ENCODE measurements at regions not wholly inside any gene's neighbourhood (a gene's known extent, or its start where the extent isn't known, plus 50 kb on each side); places are given as distances from the start of the nearest gene placed in this dataset.
"Not testable (repeated sequence)": the region's sequence is repeated elsewhere in the genome, so short reads cannot be mapped to it uniquely, and the experiment has no call there.

DNA sequence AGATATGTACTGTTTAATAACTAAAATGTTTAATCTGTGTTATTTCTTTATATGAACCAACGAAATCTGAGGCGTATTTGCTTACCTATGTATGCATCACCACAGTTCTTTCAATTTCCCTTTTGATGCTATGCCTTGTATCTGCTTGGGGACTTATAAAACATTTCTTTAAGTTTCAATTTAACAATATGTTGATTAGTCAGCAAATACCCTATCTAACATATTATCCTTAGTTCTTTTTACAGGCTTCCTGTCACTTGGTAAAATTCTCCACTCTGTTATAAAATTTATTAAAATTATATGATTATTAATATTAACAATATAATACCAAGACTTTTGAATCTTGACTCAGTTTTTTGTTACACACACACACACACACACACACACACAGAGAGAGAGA, 174.3 kb downstream of the CPS1 start:
- DNase-seq = no peak

DNA sequence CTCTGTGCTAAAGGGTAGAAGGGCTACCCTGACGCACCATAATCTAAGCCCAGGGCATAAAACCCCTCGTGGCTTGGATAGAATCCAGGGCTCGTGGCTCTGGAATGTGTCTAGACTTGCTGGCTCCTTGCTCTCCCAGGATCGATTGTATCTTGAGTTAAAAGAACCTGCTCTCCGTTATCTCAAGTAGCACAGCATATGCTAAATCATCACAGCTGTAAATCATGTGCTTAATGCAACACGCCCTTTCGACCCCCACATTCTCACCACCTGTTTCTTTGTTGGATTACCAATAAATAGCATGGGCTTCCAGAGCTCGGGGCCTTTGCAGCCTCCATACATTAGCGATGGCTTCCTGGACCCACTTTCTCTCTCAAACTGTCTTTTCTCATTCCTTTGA, 190.4 kb downstream of the CPS1 start:
- not testable (repeated sequence) for DNase-seq

DNA sequence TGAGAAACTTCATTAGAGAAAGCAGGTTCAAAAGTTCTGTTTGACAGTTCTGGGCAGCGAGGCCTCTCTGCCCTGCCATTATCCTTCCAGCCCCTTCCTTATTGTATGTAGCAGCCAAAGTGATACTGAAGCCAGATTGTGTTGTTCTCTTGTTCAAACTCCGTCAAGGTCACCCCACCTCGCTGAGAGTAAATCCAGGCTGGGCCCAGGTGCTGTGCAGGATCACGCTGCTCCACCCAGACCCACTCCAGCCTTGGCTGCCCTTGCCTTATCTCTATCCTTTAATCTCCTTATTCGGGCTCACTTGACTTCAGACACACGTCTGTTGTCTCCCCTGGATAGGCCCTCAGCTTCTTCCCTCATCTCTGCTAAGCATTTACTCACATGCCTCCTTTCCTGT, 196.1 kb downstream of the CPS1 start:
- DNase-seq = no peak

DNA sequence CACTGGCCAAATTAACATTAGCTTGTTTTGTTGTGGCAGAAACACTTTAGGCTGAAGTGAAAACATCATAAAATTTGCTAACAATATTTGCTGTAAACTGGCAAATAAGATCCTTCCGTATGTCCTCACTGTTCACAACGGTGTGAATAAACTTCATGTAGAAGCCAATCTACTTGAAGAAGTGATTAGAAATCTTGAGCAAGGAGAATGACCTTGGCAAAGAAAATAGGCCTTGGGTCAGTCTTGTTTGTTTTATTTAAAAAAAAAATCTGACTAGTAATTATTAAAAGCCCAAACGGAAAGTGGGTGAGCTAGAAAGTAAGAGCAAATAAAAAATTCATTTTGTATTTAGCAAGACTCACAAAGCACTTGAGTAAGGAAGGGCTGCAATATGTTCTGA, 197.0 kb downstream of the CPS1 start:
- DNase-seq = no peak

DNA sequence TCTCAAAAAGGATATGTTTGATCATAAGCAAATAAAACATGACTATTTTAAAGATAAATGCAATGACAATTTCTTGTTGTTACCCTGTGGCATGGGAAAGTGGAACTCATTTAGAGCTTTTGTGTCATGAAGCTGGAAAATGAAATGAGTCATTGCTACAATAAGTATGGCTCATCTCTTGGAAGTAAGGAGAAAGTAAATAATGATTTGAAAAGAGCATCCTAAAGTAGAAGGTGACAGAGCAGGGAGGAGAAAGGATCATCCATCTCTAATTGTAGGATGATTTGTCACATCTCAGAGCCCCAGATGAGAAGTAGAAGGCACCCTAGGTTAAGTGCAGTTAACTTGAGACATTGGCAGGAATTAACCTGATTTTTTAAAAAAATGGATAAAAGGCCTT, 200.5 kb downstream of the CPS1 start:
- DNase-seq = no peak

DNA sequence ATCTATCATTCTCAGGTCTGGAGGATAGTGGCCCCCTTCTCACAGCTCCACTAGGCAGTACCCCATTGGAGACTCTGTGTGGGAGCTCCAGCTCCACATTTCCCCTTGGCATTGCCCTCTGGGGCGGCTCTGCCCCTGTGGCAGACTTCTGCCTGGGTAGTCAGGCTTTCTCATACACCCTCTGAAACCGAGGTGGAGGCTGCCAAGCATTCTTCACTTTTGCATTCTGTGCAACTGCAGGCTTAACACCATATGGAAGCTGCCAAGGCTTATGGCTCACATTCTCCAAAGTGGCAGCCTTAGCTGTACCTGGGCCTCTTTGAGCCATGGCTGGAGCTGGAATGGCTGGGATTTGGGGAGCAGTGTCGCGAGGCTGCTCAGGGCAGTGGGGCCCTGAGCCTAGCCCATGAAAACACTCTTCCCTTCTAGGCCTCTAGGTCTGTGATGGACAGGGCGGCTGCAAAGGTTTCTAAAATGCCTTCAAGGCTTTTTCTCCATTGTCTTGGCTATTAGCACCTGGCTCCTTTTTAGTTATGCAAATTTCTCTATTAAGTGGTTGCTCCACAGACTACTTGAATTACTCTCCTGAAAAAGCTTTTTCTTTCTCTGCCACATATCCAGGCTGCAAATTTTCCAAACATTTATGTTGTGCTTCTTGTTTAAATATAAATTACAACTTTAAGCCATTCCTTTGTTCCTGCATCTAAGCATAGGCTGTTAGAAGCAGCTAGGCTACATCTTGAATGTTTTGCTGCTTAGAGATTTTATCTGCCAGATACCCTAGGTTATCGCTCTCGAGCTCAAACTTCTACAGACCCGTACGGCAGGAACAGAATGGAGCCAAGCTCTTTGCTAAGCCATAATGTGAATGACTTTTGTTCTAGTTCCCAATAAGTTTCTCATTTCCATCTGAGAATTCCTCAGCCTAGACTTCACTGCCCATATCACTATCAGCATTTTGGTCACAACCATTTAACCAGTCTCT, 206.5 kb downstream of the CPS1 start:
- DNase-seq = no peak

DNA sequence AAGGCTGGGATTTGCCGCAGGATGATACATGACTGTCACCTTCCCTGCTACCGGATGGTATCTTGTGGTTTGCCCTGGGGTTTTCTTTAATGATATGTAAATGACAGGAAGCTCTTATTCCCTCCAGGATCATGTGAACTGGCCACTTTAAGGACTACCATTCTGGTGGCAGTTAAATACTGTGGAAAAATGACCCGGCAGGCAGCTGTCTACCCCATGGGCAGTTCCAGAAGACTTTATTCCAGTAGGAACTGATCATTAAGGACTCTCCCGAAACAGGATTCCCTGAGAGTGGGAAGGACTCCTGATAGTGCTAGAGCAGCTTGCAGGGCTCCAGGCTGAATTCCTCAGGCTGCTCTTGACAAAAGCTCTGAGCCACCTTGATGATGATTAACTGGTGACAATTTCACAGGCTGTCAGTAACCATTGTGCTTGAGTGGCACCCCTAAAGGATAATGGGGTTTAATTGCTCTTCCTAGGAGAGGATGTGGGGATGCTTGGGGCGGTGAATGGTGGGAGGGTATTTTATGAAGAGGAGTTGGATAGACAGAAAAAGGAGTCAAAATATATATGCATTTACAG, 212.0 kb downstream of the CPS1 start:
- no peak for DNase-seq

DNA sequence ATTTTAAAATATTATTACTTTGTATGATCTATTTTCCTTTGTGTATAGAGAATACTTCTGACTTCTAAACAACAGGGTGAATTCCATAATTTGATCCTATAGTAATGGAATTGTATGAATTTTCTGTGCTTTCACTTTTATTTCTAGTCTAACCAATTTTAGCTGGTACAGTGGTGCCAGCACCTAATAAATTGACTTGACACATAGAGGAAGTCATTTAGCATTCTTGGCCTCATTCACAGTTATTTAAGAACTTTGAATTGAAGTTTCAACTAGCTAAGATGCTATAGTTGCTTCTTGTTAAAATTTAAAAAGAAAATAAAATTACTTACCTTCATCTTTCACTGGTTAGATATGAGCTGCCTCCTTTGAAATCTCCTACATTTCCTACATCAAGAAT, 220.4 kb downstream of the CPS1 start:
- DNase-seq = no peak

DNA sequence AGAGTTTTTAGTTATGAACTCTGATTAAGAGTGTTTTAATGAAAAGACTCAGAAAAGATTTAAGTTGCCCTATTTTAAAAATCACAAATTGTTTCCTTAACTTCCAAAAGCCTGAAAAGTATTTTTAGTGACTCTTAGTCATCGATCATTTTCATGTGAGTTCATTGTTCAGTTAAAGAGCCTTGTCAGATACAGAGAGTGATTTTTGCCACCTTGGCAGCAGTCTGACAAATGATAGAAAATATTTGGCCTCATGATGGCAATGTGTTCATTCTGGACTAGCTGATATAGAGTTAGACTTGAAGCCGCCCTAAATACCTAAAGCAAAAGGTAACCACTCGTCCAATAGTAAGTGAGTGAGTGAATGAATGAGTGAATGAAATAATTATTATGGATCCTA, 225.8 kb downstream of the CPS1 start:
- no peak for DNase-seq

DNA sequence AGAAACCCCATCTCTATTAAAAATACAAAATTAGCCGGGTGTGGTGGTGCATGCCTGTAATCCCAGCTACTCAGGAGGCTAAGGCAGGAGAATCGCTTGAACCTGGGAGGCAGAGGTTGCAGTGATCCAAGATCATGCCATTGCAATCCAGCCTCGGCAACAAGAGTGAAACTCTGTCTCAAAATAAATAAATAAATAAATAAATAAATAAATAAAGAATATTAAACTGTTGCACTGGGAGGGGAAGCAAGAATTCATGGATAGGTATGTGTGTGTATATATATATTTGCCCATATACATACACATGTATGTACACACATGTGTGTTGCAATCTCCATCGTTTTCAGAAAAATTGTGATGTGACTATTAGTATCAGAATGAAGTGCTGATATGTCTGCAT, 231.4 kb downstream of the CPS1 start:
- DNase-seq = not testable (repeated sequence)

DNA sequence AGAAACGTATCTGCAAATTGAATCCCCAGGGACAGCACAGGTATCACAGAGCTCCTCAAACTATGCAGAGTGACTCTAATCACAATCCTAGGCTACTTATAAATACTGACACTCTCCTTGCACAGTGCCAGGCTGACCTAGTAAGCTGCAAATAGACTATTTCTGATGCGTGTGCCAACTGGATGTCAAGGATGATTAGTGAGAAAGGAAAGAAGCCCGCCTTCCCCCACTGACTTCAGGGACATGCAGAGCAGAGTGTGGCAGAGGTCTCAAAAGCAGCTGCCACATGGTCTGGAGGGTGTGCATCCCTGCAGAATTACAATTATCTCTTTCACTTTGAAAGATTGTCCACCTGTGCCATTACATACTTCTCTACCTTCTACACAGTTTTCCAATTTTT, 235.6 kb downstream of the CPS1 start:
- DNase-seq = no peak

DNA sequence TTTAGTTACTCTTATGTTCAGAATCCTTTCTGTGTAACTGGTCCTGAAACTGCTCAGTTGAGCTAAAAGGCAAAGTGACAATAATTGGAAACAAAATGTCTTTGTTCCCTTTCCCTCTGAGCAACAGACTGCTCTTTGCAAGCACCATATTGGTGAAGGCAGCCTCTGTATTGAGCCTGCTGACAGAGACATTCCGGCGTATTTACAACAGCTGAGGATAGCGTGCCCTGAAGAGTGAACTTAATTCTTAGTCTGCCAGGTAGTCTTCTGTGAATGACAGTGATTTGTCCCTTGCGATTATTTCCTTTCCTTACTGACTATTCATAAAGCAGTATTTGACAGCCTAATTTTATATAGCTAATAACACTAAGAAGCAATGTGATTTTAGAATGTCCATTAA, 239.1 kb downstream of the CPS1 start:
- DNase-seq = no peak

DNA sequence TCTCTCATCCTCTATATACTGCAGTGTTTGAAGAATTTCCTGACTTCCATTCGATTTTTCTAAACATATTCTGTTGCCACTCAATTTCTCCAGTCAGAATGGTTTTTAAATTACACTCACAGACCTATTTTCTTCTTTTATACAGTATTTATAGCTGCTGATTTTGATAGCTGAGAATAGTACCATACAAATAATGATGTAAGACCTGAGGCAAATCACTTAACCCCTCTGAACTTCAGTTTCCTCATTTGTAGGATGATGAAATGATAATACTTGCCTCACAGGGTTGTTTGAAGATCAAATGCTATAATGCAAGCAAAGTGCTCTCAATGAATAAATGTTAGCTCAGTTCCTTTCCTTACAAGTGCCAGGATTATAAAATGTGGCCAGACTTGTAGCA, 241.8 kb downstream of the CPS1 start:
- DNase-seq = no peak

DNA sequence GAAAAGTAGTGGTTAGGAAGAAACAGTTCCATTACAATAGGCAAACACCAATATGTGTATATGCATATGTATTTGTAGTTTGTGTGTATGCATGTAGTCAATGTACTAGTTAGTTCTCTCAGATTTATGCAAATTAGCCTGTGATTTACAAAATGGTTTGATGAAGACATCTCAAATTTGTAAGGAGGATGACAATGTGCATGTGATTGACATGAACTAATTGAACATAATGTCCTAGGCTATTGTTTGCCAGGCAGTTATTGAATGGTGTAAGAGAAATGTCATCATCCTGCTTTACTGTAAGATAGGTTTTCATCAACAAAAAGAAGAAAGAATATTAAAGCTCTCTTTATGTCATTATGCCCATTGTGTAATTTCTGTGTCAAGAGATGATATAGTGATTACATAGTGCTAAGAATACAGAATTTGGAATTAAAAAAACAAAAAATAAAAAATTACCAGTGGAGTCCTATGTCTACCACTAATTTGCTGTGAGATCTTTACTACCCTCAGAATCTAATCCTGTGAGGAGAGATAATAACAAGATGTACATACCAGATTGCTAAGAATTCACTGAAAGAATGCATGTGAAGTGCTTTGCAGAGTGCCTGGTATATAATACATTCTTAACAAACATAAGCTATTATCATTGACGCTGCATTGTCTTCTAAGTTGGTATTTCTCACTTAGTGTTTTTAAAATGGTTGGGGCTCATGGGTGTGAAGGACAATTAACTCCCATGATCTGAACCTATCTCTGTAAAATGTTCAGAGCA, 258.0 kb downstream of the CPS1 start:
- DNase-seq = no peak

DNA sequence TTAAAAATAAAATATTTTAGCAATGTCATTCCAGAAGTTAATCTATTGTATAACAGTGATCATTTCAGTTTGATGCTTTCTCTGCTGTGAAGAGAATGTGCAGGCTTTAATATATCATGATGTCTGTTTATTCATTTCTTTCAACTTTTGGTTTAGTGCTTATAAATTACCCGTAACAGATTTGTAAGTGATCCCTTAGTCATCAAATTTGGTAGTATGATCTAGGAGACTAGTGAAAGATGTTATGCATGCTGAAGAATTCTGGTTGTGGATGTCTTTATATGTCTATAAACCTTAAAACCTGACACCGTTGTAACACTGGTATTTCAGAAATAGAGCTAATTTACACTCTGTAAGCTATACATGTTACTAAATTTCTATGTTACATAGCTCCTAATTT, 260.4 kb downstream of the CPS1 start:
- no peak for DNase-seq

DNA sequence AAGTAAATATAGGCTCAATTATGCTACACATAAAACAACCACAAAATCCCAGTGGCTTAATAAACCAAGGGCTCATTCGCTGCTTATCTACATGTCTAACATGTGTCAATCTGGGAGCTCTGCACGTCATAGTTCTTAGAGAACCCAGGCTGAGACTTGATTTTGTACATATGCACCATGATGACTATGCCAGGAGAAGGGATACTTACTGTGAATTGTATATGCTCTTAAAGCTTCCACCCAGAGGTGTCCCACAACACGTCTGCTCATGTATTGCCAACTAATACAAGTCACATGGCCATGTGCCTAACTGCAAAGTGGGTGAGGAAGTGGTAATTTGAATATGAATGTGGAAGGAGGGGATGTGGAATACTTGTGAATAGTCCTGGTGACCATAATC, 262.1 kb downstream of the CPS1 start:
- no peak for DNase-seq

DNA sequence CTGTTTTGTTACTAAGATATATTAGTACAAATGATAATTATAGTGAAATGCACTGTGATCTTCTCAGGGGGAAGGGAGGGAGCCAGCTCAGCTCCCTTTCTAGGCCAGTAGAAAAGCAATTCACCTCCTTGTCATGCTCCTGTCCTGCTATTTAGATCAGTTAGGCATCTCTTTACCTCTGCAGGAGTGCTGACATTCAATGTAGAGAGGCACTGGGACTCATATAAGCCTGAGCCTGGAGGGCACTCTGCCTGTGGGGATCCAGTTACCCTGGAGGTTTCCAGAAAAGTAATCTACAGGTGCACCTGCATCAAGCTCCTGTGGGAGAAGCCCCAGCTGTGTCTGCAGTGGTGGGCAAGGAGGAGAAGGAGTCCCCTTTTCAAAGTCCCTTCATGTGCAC, 277.0 kb downstream of the CPS1 start:
- DNase-seq = no peak

DNA sequence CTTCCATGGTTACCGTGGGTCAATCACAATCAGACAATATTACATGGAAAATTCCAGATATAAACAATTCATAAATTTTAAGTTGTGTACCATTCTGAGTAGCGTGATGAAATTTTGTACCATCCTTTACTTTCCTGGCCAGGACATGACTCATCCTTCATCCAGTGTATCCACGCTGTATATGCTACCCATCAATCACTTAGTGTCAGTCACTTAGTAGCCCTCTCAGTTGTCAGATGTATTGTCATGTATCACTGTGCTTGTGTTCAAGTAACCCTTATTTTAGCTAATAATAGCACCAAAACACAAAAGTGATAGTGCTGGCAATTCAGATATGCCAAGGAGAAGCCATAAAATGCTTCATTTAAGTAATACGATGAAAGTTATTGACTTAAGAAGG, 282.6 kb downstream of the CPS1 start:
- no peak for DNase-seq

DNA sequence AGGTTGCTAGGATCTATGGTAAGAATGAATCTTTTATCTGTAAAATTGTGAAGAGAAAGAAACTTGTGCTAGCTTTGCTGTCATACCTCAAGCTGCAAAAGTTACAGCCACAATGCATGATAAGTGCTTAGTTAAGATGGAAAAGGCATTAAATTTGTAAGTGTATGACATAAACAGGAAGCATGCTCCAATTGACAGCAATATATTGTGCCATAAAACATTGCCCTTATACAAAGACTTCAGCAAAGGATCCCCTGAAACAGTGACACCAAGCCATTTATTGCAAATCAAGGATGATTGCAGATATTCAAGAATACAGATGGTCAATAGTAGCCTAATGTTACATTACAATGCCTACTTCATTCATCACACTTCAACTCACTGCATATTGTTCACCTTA, 283.1 kb downstream of the CPS1 start:
- no peak for DNase-seq

DNA sequence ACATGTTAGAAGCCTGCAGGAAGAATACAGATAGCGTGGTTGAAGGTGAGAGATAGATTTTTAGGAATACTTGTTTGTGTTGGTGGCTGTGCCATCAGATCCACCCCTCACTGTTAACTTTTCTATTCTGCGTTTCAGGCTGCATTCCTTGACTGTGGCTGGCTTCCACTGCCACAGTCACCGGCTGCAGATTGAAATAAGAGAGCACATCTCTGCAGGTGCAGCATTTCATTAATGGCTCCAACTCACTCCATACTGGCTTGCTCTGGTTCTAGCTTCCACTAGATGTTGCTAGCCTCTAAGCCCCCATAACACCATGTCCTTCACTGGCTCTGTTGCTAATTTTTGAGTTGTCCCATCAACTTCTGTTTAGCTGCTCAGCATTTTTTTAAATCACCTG, 286.5 kb downstream of the CPS1 start:
- DNase-seq = no peak

DNA sequence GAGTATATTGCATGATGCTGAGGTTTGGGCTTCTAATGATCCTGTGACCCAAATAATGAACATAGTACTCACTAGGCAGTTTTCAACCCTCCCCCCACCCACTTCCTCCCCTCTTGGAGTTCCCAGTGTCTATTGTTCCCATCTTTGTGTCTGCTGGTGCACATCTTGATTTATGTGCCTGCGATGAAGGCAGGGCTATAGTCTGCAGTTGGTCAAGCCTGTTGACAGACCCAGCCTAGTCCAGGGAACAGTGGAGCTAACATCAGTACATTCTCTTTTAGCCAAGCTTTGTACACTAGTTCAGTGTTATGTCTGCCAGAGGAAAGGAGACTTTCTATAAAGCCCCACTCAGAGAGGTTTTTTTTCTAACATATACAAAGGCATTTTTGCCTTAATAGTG, 287.6 kb downstream of the CPS1 start:
- no peak for DNase-seq

DNA sequence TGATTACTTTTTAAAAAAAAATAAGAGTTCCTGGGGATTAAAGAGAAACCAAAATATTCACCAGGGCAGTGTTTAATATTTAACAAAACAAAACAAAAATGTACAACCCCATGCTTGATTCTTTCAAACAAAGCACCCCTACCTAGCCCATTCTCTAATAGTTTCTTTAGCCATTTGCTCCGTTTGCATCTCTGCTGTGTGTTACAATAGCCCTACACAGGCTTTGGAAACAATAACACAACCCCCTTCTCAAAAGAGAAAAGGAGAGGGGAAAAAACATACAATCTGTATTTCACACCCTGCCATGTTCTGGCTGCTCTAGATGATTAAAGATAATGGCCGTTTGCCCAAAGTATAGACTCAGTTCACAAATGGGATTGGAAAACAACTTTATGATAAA, 302.9 kb downstream of the CPS1 start:
- DNase-seq = no peak

DNA sequence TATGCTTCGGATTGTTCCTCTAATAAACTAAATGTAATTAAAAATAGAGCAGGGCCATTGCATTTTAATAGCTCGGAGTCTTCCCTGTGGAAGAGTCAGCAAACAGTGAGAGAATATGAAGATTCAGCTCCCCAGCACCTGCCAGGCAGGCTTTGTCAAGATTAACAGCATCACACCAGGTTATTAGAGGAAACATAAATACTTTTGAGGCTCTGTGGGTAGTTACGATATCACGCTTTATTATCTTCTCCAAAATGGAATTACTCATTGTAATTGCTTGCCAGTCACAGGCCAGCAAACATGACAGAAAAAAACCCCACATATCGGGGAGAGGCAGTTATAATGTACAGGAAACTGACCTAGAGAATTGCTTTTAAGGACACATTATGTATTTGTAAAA, 303.9 kb downstream of the CPS1 start:
- DNase-seq = no peak
